PC-9 (cell line): ENCODE measurements at regions not wholly inside any gene's neighbourhood (a gene's known extent, or its start where the extent isn't known, plus 50 kb on each side); places are given as distances from the start of the nearest gene placed in this dataset.

Source experiments
- BruUV-seq: library from RNA; stranded (reverse); fragments of 400-500 nt; replicated peaks from 2 replicates; lab custom pipeline; 2021; lab: Mats Ljungman, UMichigan
- CTCF ChIA-PET: fragments of 300-600 bp; sonication (Branson Sonifier 250); formaldehyde crosslinking; loops from one replicate; lab custom pipeline; 2022; ENCODE audit warnings: antibody characterized with exemption; lab: Charles Lee
- POLR2A ChIA-PET: fragments of 300-600 bp; sonication (Branson Sonifier 250); formaldehyde crosslinking; loops from one replicate; lab custom pipeline; 2022; ENCODE audit warnings: antibody characterized with exemption; ENCODE audit not compliant: unreplicated experiment; lab: Charles Lee
- DNase-seq, 2 experiments: peaks; one replicate each; pipeline versions ENCODE4 v3.0.0 to v3.0.0-alpha.2; 2015 to 2022; ENCODE audit warnings: mixed read lengths in 1 of 2
- H2AFZ ChIP-seq: fragments of 200-600 bp; sonication (generic); 2 replicates; pipeline ENCODE4 v1.8.1; 2017; ENCODE audit warnings: antibody characterized with exemption
- H3F3A ChIP-seq: fragments of 200-600 bp; sonication (generic); 2 replicates; pipeline ENCODE4 v1.8.1; 2017; ENCODE audit warnings: antibody characterized with exemption, mild to moderate bottlenecking, low read depth; ENCODE audit not compliant: insufficient read depth
- H3K27ac ChIP-seq: fragments of 200-600 bp; sonication (generic); 2 replicates; pipeline ENCODE4 v1.6.1; 2016; ENCODE audit warnings: mixed run types
- H3K27me3 ChIP-seq: fragments of 200-600 bp; sonication (generic); 2 replicates; pipeline ENCODE4 v1.6.1; 2016; ENCODE audit warnings: low read depth, mixed run types; ENCODE audit not compliant: insufficient read depth
- H3K36me3 ChIP-seq: fragments of 200-600 bp; sonication (generic); 2 replicates; pipeline ENCODE4 v1.6.1; 2016; ENCODE audit warnings: low read depth, mixed run types
- H3K4me1 ChIP-seq: fragments of 200-600 bp; sonication (generic); replicated peaks from 2 replicates; pipeline ENCODE4 v1.6.1; 2016; ENCODE audit warnings: mixed run types; ENCODE audit not compliant: insufficient read depth
- H3K4me2 ChIP-seq: fragments of 200-600 bp; sonication (generic); 2 replicates; pipeline ENCODE4 v1.6.1; 2017; ENCODE audit warnings: mixed run types
- H3K4me3 ChIP-seq: fragments of 200-600 bp; sonication (generic); 2 replicates; pipeline ENCODE4 v1.6.1; 2016; ENCODE audit warnings: mixed run types
- H3K79me2 ChIP-seq: fragments of 200-600 bp; sonication (generic); 2 replicates; pipeline ENCODE4 v1.6.1; 2017; ENCODE audit warnings: low read depth, mixed run types
- H3K9me2 ChIP-seq: fragments of 200-600 bp; sonication (generic); 2 replicates; pipeline ENCODE4 v1.8.1; 2017; ENCODE audit warnings: mild to moderate bottlenecking; ENCODE audit not compliant: insufficient read depth
- H3K9me3 ChIP-seq: fragments of 200-600 bp; sonication (generic); 2 replicates; pipeline ENCODE4 v1.8.1; 2016; ENCODE audit warnings: low read depth; ENCODE audit not compliant: insufficient read depth
- H4K20me1 ChIP-seq: fragments of 200-600 bp; sonication (generic); 2 replicates; pipeline ENCODE4 v1.8.1; 2017; ENCODE audit not compliant: insufficient read depth
- EZH2 ChIP-seq: fragments of 200-600 bp; sonication (generic); IDR thresholded peaks from 2 replicates; pipeline ENCODE4 v1.8.0; 2017; ENCODE audit warnings: antibody characterized with exemption, low read depth
- intact Hi-C: fragments of 100-400 bp; cut with micrococcal nuclease; formaldehyde crosslinking; loops from one replicate; pipeline ENCODE4 v1.10.0; 2022; ENCODE audit not compliant: unreplicated experiment
- TF ChIP-seq, protein P1 (sequence below): fragments of 200-600 bp; sonication (generic); conservative IDR thresholded peaks from 2 replicates; pipeline ENCODE4 v1.6.1; 2017; ENCODE audit warnings: mixed run types, antibody characterized with exemption, mild to moderate bottlenecking, moderate library complexity

DNA sequence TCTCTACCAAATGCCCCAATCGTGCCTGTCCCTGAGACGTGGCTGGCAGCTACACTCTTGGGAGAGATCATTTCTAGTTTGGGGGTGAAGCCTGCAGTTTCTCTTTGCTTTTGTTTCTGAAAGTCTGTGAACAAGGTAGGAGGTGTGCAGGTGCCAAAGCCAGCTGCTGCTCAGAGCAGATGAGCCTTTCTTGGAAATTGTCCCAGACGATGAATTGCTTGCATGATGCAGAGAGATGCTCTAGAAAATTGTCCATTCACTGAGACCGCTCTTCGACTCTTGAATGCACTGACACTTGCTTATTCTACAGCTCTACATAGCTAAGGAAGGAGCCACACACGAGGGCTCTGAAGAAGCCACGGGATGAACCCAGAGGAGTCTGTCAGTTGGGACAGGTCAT is 225.6 kb upstream of the E2F8 start:
- BruUV-seq = no TSS peak
- no peak for DNase-seq
- Histone ChIP-seq H3K36me3 (no peaks in the 10 kb centered on the region), H3K4me3 (no peak overlapping the region), H2AFZ (no peak overlapping the region), H3F3A (no peaks in the 10 kb centered on the region), H3K27me3 (no peaks in the 10 kb centered on the region), H3K9me2 (no peaks in the 10 kb centered on the region), H3K27ac (no peak overlapping the region), H3K79me2 (no peaks in the 10 kb centered on the region), H3K9me3 (no peaks in the 10 kb centered on the region), H3K4me2 (no peak overlapping the region), H3K4me1 (no peaks in the 10 kb centered on the region), H4K20me1 (no peaks in the 10 kb centered on the region)
- intact Hi-C loops = no loop called here
- TF ChIP-seq, protein P1, sequence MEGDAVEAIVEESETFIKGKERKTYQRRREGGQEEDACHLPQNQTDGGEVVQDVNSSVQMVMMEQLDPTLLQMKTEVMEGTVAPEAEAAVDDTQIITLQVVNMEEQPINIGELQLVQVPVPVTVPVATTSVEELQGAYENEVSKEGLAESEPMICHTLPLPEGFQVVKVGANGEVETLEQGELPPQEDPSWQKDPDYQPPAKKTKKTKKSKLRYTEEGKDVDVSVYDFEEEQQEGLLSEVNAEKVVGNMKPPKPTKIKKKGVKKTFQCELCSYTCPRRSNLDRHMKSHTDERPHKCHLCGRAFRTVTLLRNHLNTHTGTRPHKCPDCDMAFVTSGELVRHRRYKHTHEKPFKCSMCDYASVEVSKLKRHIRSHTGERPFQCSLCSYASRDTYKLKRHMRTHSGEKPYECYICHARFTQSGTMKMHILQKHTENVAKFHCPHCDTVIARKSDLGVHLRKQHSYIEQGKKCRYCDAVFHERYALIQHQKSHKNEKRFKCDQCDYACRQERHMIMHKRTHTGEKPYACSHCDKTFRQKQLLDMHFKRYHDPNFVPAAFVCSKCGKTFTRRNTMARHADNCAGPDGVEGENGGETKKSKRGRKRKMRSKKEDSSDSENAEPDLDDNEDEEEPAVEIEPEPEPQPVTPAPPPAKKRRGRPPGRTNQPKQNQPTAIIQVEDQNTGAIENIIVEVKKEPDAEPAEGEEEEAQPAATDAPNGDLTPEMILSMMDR = no peak
- TF ChIP-seq EZH2 = no peak
- ChIA-PET POLR2A (interaction anchor here (0.7 kb wide), 1 partner anchor 348 kb away, joined by 3 read pairs; no protein-coding TSS in a partner anchor), CTCF (no interaction called here)

DNA sequence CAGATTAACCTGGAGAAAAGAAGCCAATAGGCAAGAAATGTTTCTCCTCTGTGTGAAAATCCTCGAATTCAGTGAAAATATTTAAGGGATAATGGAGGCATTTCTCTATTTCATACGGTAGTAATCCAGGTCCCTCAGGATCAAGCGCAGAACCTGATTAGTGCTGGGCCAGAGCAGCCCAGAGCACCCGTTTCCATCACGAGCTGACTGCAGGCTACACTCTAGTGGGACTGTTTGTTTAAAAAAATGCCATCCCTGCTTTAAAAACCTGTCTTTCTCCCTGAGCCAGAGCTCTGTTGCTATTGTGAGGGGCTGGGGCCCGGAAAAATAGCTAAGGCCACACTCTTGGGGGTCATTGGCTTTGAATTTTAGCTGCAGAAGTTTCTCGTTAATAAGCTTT is 223.2 kb upstream of the E2F8 start:
- ChIA-PET CTCF (no interaction called here), POLR2A (no interaction called here)
- H3K4me1 ChIP-seq = no peaks in the 10 kb centered on the region
- no peak for DNase-seq
- no peak overlapping the region for H3K4me2 ChIP-seq
- no peaks in the 10 kb centered on the region for H3K36me3 ChIP-seq
- no peaks in the 10 kb centered on the region for H3K9me3 ChIP-seq
- no peaks in the 10 kb centered on the region for H4K20me1 ChIP-seq
- H3K27me3 ChIP-seq = no peaks in the 10 kb centered on the region
- no peak for TF ChIP-seq EZH2
- TF ChIP-seq, protein P1 = no peak
- intact Hi-C loops = no loop called here
- H3K9me2 ChIP-seq = no peaks in the 10 kb centered on the region
- no peak overlapping the region for H3K27ac ChIP-seq
- H3F3A ChIP-seq = no peaks in the 10 kb centered on the region; the same call in 1 of the 2 replicates
- no TSS peak for BruUV-seq
- no peaks in the 10 kb centered on the region for H3K79me2 ChIP-seq
- H3K4me3 ChIP-seq = no peak overlapping the region
- H2AFZ ChIP-seq = no peak overlapping the region

DNA sequence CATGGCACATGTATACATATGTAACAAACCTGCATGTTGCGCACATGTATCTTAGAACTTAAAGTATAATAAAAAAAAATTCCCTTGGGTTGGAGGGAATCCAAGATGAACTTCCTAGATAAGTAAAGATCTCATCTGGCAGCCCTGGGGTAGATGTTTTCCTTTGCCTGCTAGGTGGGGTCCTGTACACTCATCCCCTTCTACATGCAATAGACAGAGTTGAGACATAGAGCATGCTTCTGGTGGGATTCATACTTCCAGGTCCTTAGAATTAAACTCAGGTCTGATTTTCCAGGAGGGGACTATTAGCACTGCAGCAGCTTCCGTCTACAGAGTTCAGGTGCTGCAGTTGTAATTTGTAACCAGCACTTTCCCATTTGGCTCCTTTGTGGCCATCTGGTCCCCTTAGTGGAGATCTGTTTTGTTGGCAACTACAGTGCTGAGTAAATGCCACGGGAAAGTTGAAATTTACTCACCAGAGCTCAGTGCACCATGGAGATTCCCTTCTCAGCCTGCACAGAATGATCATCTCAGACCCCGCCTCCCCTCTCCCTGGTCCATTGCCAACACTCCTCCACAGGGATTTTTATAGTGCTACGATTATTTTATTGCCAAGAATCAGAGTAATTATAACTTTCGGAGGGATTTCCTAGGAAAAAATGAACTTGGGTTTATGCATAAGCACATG is 220.1 kb upstream of the E2F8 start:
- H3K27ac ChIP-seq = no peak overlapping the region
- H3K9me3 ChIP-seq = no peaks in the 10 kb centered on the region
- H3K79me2 ChIP-seq = no peaks in the 10 kb centered on the region
- H3K4me3 ChIP-seq = no peak overlapping the region
- H3K27me3 ChIP-seq = no peaks in the 10 kb centered on the region
- no peaks in the 10 kb centered on the region for H3K9me2 ChIP-seq
- H3K4me1 ChIP-seq = no peaks in the 10 kb centered on the region
- no peaks in the 10 kb centered on the region for H4K20me1 ChIP-seq
- ChIA-PET POLR2A (no interaction called here), CTCF (no interaction called here)
- H2AFZ ChIP-seq = no peak overlapping the region
- H3F3A ChIP-seq = no peaks in the 10 kb centered on the region; the same call in 1 of the 2 replicates
- H3K36me3 ChIP-seq = no peaks in the 10 kb centered on the region
- no peak for TF ChIP-seq EZH2
- TF ChIP-seq, protein P1 = no peak
- intact Hi-C loops = no loop called here
- H3K4me2 ChIP-seq = no peak overlapping the region
- no TSS peak for BruUV-seq
- no peak for DNase-seq
